Stimulated activated CD8-positive, alpha-beta memory T cell treated with anti-CD3 and anti-CD28 coated beads, Interleukin-4, amount 100 ng/mL, for 48 hours (primary cell): ENCODE measurements at regions not wholly inside any gene's neighbourhood (a gene's known extent, or its start where the extent isn't known, plus 50 kb on each side); places are given as distances from the start of the nearest gene placed in this dataset.
"Not testable (repeated sequence)": the region's sequence is repeated elsewhere in the genome, so short reads cannot be mapped to it uniquely, and the experiment has no call there.

Experiments
- DNase-seq: peaks from one replicate; pipeline ENCODE4 v3.0.0-alpha.2; 2020

- no peak for DNase-seq
These were observed 201.7 kb downstream of the TXNL1 start for GRCh38 chr18:56436651-56437050.

GRCh38 chr18:56433919-56434318 is 204.5 kb downstream of the TXNL1 start:
- DNase-seq = no peak

DNA sequence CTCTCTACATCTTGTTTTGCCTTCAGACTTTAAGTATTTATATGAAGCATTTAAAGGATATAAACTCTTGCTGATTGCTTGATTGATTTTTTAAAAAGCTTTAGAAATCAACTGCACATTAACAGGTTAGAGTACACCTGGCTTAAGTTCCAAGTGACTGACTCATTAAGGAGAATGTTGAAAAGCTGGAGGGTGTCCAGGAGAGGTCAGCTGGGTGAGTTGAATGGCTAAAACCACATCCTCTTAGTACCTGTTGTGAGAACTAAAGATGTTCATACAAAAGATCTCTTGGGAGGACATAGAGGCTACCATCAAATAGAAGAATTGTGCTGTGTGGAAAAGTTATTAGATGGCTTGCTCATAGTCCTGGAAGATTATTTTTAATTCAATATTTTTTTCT is 206.8 kb downstream of the TXNL1 start:
- no peak for DNase-seq

DNA sequence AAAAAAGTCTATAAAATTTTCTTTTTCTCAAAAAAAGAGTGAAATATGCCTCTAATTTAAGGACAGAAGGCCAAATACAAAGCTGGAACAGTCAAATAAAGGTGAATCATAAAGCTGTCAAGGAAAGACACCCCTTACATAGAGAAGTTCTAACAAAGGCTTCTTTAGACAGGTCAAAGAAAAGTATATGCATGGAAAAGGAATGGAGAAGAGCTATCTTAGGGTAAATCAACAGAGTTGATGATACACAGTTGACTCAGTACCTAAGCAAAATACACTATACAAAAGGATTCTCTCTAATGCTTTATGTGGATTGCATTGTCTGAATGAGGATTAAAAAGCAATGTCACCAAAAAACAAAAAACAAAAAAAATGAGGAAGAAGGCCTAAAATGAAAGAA is 214.8 kb downstream of the TXNL1 start:
- no peak for DNase-seq

DNA sequence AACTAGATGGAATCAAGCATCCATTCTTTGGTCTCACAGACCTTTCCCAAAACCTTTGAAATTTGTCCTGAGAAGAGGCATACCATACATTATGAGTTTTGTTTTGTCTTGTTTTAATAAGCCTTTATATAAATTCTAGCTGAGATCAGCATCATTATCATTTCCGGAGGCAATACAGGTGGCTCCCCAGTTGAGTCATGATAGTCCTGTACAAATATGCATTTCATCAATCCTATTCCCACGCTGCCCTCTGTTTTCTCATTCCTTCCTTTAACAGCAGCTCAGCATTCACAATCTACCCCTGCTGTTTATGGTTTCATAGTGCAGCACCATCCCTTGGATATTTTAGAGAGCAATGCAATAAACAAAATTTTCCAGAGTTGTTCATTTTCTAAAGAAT is 216.7 kb downstream of the TXNL1 start:
- no peak for DNase-seq

GRCh38 chr18:56420868-56421267 is 217.5 kb downstream of the TXNL1 start:
- not testable (repeated sequence) for DNase-seq

DNA sequence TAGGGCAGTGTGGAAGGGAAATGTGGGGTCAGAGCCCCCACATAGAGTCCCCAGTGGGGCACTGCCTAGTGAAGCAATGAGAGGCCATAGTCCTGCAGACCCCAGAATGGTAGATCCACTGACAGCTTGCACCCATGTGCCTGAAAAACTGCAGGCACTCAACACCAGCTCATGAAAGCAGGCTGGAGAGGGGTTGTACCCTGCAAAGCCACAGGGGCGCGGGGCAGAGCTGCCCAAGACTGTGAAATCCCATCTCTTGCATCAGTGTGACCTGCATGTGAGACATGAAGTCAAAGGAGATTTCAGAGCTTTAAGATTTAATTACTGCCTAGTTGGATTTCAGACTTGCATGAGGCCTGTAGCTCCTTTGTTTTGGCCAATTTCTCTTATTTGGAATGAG is 224.0 kb downstream of the TXNL1 start:
- no peak for DNase-seq

GRCh38 chr18:56413862-56414261 is 224.5 kb downstream of the TXNL1 start:
- DNase-seq = no peak

- DNase-seq = no peak
These were observed 225.4 kb downstream of the TXNL1 start for GRCh38 chr18:56412951-56413350.

DNA sequence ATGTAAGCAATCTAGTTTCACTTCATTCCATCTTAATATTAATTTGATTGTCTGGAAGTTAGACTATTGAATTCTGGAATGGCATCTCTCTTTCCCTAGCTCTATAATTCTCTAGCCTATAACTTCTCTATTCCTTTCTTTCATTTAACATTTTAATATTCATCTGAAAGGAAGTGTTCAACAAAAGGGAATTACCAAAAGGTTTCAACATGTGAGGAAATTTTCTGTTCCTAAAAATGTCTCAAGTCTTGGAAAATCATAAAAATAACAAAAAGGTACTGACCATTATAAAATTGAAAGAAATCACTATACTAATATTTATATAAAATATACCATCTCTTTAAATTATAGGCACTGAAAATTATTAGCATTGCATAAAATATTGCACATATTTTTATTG is 228.7 kb downstream of the TXNL1 start:
- no peak for DNase-seq

GRCh38 chr18:56407646-56408180 is 230.7 kb downstream of the TXNL1 start:
- no peak for DNase-seq

DNA sequence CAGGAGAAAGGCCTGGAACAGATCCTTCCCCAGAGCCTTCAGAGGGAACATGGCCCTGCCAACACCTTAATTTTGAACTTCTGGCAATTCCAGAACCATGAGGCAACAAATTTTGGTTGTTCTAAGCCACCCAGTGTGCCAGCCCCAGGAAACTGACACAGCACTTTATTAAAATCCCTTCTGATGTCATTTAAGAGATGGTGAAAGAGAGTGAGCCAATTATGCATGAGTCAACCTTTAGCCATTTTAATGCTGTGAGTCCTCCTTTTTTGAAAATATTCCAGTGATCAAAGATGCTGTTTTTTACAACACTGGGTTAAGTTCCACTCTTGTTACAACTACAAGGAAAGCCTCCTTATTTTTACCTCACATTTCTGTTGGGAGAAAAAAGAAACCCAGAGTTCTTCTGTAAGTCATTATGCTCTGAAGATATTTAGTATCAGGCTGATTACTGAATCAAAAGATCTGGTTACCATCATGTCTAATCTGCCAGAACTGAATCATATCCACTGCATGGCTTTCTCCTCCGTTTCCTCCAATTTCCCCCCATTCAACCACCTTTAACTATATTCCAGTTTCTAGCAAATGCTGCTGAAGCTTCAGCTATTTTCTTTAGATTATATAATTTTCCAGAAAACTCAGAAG is 235.4 kb downstream of the TXNL1 start:
- DNase-seq = no peak

- no peak for DNase-seq
These were observed 244.5 kb downstream of the TXNL1 start for GRCh38 chr18:56393870-56394269.

DNA sequence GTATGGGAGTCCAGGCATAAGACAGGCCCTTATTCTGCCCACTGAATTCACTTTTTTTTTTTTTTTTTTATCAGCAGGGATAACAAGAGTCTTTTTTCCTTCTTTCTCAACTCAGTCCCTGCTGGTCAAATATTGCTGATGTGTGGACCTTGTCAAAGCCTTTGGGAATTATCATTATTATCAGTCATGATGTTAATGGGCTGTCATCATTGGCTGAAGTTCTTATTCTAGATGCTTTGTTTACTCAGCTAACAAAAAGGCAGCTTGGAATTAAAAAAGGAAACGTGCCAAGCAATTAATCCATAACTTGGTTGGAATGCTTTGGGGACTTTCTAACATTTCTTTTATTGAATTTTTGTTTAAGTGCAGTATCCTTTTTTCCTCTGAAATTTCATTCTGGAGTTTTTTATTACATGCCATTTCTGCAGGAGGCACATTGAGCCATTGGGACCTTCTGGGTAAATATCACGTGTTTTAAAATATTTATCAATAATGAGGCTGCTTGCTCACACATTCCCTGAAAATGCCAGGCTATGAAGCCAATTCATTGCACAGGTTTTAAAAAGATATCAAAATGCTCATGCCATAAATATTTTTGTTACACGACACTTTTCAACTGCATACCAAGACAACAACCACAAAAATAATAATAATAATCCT is 246.3 kb downstream of the TXNL1 start:
- DNase-seq = no peak

DNA sequence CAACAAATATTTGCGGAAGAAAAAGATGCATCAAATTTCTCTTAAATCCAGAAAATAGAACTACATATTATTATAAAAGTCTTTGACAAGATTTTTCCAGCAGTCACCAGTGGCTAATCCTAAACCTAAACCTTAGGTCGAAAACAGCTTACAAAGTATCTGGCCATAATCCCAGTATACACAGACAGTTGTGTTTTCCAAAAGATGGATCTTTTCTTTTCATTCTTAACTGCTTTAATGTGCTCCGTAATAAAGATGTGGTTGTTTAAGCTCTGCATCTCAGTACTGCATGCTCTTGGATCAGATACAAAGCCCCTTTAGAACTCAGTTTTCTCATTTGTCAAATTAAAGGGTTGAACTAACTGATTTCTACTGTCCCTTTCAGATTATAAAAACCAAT is 247.8 kb downstream of the TXNL1 start:
- no peak for DNase-seq

GRCh38 chr18:56389190-56389589 is 249.2 kb downstream of the TXNL1 start:
- no peak for DNase-seq

GRCh38 chr18:56388571-56388970 is 249.8 kb downstream of the TXNL1 start:
- DNase-seq = no peak

DNA sequence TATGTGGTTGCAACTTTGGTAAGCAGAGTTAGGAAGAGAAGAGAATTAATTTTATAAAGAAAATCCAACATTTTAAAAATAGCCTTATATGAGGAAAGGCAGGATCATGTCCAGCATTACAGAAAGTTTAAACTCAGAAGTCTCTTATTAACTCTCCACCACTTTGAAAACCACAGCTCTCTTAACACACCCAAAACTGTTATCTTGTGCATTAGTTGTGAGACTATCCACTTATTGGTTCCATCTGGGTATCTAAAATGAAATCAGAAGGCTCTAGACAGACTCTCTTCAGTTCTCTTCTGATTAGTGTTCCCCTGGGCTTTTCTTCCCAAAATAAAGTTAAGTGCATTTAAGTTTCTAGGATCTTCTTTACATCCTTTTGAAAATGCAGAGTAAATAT is 251.5 kb downstream of the TXNL1 start:
- DNase-seq = no peak

GRCh38 chr18:56383349-56383748 is 255.0 kb downstream of the TXNL1 start:
- DNase-seq = no peak

DNA sequence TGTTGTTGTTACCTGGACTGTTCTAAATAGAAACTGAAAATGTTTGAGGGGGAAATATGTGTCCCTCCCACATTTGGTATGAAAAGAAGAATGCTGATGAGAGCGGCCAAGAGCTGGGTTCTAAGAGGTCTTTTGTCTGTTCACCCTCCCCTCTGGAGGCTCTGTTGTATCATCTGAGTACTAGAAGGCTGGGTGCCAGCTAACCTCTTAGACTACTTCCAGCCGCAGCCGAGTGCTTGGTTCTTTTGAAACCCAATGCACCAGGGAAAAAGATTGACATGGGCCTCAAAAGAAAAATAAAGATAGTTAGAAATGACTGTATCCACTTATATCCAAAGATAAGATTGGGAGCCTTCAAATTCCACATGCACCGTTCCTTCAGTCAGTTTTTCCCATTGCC is 255.9 kb downstream of the TXNL1 start:
- no peak for DNase-seq

DNA sequence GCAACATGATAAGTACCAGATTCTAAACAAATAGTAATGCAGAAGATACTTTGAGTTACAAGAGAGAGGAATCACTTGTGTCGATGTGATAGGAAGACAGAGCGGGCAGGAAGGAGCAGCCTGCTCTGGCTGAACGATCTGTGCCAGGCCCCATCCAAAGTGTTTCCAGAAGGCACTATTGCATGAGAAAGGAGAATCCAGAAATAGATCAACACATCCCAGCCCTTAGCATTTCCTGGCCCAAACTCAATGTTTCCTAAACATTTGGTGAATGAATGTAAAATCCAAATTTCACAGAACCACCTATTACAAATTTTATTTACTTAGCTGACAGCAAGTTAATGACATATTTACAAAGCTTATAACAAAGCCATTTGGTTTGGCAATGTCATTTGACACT is 257.2 kb downstream of the TXNL1 start:
- no peak for DNase-seq

- no peak for DNase-seq
These were observed 257.7 kb downstream of the TXNL1 start for GRCh38 chr18:56380685-56381084.

GRCh38 chr18:56379256-56379655 is 259.1 kb downstream of the TXNL1 start:
- DNase-seq = no peak

DNA sequence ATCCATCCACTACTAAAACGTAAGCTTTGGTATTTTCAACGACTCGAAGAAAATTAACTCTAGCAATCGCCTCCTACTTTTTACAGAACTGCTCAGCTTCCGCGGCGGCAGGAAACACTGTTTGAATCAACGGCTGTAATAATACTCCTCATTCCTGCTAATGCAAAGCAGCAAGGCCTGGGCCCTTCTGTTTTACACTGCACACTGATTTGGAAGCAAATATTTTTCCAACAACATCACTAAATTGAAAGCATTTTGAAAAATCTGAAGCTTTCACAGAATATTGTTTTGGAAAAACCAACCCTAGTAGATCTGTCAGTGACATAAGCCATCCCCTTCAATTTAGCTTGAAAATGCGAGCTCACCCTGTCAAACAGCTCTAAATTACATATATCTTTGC is 261.2 kb downstream of the TXNL1 start:
- no peak for DNase-seq
